ENCODE measurements at regions not wholly inside any gene's neighbourhood (a gene's known extent, or its start where the extent isn't known, plus 50 kb on each side); places are given as distances from the start of the nearest gene placed in this dataset.

DNA sequence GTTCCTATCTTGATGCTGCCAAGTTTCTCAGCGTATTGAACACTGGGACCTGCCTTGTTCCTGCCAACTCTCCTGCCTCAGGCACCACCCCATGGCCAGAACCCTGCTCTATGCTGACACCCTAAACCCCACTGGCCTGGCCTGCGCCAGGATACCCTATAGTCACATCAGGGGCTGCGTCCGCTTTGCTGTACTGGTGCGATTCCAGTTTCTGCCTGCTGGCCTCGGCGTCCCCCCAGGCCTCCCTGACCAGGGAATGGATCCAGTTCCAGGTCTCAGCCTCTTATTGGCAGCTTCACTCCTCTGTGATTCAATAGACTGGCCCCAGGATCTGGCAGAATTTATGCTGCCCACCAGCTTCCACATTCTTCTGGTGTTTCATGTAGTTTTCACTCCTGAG is 55.0 kb downstream of the GPR6 start:
- DNase-seq (ENCODE audit: low read depth), result no peak

DNA sequence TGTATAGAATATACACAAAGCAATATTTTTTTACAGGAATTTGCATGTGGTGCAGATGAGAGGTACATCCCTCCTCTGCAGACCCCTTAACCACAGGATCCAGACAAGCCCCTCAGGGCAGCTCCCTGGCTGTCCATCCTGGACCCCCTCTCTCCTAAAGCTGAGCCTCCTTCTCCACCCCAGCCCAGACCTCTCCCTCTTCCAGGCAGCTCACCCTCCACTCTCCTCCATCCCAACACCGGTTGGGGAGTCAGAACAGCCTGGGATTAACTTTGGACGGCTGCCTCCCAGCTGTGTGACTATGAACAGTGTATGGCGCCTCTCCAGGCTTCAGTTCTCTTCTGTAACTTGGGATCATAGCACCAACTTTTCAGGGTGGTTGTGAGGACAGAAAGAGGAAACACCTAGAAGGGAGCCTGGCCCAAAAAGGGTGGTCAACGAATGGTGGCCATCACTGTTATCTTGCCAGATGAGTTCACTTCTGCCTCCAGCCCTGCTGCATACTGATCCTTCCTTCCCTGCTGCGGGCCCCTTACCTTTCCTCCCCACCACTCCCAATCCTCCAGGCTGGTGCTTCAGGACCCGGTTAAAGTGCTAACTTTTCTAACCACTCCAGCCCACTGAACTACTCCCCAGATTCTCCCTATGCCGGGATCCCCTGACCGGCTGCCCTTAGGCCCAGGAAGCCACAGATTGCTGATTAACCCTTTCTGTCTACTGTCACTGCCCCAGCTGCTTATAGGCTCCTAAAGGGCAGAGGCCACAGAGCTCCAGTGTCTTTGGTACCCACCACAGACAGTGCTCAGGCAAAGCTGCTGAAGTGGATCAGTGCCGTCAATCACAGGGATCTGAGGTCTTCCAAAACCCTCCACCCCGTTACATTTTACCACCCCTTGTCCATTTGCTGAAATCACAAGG is 55.9 kb downstream of the GPR6 start:
- no peak for DNase-seq (ENCODE audit: low read depth)

DNA sequence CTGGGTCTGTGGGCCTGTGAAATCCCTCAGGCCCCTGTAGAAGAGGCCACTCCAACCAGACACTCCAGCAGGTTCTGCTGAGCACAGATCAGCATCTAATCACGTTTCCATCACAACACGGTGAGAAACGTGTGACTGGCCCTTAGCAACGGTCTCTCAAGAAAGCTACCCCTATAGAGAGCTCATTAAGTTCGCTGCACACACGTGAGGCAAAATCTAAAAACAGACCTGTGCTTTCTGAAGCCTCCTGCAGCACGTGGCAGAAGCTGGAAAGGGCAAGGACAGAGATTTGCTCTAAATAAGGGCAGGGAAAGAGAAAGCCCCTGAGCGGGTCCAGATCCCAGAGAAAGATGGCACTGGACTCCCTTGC is 56.5 kb downstream of the GPR6 start:
- DNase-seq (ENCODE audit: low read depth), result no peak

DNA sequence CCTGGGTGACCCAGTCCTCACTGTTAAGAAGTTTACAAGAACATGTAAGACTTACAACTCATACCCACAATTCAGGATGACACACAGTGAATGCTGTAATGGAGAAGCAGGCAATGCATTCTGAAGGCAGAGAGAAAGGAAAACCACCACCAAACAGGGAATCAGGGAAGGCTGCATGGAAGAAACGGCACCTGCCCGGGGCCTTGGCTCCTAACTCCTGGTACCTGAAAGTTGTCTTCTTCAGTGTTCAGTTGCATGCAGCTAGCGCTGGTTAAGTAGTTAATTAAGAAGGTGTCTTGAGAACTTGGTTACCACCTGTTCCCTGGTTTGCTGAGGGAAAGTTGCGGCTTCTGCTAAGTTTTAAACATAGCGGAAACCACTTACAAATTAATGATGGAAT is 57.2 kb downstream of the GPR6 start:
- no peak for DNase-seq (ENCODE audit: low read depth)

DNA sequence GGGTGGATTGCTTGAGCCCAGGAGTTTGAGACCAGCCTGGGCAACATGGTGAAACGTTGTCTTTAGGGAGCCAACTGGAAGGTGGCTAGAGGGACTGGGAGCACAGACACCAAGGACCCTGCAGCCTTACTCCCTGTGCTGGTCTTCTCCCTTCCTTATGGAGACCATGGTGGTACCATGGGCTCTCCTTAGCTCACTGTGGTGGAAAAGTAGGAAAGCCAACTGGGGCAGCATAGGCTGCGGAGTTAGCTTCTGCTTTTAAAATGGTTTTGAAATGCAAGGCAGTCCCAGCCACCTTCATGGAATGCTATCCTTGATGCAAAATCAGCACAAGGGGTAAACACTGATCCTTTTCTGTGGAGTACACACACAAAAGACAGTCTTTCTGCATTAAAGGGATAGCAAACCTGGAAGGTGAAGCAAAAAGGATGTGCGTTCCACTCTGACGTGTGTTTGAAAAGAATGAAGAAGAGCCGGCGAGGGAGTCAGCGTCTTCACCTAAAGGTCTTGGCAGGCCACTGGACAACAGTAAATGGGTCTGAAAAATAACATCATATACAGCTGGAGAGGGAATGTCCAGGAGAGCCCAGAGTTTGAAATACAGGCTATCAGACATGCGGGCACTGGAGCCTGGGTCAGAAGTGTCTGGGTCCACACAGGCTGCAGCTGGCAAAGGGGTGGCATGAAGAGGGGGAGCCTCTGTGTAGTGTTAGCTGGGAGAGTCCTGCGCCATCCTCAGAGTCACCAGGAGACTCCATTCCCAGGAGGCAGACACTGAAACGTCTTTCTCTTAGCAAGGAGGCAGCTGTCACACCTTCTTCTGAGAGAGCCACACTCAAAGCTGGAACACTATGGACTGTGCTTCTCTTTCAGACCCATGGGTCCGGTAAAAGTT is 58.5 kb downstream of the GPR6 start:
- no peak for DNase-seq (ENCODE audit: low read depth)

DNA sequence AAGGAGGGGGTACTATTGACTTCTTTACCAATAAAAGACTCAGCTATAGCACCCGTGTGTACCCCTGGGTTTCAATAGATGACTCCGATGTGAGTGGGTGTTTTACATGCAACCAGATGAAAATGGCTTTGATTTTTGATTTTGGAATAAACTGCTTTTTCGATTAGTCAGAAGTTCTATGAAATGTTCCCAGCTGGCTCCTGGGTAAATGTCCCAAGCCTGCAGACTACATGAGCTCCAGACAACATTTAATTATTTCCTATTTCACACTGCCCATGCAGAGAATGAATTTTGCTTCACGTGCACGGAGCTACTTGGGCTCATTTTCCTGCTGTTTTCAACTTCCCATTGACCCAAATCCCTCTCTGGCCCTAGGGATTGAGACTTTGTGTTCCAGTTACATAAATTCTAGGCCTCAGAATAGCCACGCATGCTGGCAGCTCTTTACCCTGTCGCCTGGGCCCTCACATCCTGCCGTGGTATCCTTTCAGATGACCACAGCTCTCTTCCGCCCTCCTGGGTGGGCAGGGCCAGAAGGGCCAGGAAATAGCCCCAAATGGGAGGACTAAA is 59.7 kb downstream of the GPR6 start:
- no peak for DNase-seq (ENCODE audit: low read depth)

DNA sequence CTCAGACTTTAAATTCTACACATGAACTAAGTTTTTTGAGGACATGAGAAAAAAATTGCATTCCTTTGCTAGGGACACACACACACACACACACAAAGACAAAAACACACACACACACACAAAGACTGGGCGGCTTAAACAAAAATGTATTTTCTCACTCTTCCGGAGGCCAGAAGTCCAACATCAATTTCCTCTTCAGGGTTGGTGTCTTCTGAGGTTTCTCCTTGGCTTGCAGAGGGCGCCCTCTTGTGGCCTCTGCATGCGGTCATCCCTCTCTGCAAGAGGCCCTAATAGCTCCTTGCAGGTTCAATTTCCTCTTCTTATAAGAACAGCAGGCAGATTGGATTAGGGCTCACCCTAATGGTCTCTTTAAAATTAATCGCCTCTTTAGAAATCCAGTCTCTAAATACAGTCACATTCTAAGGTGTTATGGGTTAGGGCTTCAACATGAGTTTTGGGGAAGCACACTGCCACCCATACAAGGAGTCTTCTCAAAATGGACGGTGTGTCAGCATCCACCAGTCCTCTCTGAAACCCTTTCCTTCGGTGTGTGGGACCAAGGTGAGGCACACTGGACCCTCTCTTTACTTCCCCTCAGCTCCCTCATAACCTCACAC is 61.4 kb downstream of the GPR6 start:
- peak; percentile 67 for DNase-seq (ENCODE audit: low read depth)

DNA sequence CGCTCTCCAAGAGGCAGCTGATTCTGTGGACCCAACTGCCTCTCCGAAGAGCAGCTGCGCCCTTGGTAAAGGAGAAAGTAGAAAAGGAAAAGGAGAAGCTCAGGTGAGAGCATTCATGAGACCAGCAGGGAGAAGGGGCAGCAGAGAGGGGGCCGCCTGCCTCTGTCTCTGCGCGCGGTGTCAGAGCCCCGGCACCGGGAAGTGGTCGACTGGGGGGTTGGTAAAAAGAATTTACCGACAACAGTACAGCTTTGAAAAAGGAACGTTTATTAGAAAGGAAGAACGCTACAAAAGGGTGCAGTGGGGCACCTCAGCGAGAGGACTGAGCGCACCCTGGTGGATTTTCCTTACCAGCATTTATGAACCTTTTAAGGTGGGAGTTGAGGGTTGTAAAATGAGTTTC is 61.9 kb downstream of the GPR6 start:
- DNase-seq (ENCODE audit: low read depth), result peak; percentile 20

DNA sequence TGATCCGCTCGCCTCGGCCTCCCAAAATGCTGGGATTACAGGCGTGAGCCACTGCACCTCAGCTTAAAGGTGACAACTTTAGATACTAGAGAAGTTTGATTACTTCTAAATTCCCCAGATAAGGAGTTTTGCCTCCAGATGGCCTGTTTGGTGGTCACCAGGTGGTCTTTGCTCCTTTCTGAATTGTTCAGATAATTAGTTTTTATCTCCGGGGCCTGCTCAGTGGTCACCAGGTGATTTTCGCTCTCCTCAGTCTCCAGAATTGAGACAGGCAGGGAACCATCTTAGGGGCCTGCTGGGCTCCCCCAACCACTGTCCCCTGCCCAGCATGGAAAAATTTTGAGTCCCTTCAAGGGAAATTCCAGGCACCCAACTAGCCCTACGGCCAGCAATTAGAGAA is 62.6 kb downstream of the GPR6 start:
- DNase-seq (ENCODE audit: low read depth), result no peak

DNA sequence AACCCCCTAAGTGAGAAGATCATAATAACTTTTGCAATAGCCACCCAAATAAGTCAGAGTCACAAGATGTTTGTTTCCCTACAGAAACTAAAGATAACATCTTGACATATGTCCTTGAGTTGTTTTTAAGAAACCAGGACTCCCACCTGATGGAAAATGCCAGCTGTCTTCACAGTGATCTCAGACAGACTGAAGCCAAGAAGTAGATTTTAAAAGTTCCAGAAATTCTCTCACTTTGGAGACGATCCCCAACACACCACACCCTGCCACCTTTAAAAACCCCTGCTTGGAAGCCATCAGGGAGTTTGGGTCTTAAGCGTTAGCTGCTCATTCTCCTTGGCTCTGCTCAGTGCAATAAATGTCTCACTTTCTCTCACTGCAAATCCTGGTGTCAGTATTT is 63.0 kb downstream of the GPR6 start:
- no peak for DNase-seq (ENCODE audit: low read depth)

DNA sequence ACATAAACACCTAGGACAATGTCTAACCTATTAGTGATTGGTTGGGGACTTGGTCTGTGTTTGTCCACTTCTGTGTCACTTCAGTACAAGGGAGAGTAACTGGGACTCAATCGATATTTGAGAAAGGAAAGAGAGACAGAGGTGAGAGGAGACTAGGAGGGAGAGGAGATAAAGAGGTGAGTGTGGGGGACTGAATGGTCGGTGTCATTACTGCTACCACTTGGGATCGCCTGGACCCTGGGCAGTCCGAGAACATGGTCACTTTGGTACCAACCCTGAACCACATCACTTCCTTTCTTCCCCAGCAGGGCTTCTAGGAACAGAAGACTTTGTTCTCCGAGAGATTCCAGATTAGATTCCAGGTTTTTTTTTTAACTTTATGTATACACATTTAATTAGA is 63.7 kb downstream of the GPR6 start:
- DNase-seq (ENCODE audit: low read depth), result no peak

DNA sequence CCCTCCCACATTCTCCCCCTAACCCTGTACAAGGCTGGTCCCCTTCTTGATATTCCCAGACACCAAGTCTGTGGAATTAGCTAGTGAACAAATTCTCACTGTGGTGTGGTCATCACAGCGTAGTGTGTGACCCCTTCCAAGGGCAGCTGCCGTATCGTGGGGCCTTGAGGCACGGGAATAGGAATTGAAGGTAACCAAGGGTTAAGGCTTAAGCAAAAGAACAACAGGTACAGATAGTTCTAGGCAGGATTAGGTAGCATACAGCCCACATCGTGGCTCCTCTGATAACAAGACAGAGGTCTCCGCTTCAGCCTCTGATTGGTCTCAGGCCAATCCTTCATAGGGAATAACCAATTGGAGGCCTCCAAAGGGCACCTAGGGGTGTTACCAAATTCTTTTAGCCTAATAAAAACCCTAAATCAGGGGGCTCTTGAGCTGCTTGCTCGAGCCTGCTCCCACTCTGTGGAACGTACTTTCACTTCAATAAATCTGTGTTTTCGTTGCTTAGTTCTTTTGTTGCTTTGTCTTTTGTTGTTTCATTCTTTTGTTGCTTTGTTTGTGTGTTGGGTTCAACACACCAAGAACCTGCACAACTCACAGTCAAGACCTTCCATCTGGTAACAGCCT is 64.7 kb downstream of the GPR6 start:
- no peak for DNase-seq (ENCODE audit: low read depth)

DNA sequence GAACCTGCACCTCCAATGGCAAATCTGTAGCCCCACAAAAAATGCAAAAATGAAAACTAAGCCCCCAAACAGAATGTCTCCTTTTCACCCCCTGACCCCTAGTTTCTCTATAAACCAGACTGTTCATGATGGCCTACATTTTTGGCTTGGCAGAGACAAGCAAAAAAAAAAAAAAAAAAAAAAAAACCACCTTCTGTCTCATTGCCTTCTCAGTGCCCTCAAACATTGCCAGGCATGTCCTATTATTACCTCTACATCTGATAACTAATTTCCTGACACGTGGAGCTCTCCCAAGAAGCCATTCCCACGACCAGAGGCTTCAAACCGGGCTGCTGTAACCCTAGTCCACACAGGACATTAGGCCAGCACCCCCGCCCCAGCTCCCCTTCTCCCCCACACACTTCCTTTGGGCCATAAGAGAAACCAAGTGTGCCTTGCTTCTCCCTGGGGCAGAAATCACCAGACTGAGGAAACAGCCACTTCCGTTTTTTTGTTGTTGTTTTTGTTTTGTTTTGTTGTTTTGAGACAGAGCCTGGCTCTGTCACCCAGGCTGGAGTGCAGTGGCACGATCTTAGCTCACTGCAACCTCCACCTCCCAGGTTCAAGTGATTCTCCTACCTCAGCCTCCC is 65.4 kb downstream of the GPR6 start:
- DNase-seq (ENCODE audit: low read depth), result no peak

DNA sequence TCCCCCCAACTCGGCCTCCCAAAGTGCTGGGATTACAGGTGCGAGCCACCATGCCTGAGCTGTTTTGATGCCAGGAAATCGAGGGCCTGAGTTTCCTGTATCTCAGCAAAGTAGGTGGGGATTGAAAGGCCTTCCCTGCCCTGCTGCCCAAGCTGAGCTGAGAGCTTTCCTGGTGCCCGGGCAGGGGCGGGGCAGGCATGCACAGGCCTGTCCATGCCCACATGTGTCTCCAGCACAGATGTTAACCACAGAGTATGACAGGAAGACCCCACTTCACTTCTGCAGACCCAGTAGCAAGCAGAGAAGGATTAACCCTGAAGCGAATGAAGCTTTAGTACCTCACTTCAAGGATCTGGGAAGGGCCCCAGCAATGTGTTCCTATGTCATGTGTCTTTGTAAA is 66.0 kb downstream of the GPR6 start:
- DNase-seq (ENCODE audit: low read depth), result no peak

DNA sequence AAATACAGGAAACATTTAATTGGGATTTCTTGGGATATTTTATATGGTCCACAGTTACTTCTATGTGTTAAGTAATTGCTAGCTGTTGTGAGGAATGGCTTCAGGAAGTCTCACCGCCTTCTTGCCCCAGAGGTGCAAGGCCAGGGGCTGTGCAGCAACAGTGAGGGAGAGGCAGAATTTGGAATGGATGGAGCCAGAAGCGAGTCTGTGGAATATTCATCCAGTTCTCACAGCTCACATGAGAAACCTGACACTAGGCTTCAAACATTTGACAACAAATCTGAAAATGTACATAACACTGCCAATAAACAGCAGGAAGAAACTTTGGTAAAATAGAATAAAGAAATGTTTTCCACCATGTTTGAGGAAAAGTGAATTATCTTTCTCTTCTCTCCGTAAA is 66.5 kb downstream of the GPR6 start:
- DNase-seq (ENCODE audit: low read depth), result no peak

DNA sequence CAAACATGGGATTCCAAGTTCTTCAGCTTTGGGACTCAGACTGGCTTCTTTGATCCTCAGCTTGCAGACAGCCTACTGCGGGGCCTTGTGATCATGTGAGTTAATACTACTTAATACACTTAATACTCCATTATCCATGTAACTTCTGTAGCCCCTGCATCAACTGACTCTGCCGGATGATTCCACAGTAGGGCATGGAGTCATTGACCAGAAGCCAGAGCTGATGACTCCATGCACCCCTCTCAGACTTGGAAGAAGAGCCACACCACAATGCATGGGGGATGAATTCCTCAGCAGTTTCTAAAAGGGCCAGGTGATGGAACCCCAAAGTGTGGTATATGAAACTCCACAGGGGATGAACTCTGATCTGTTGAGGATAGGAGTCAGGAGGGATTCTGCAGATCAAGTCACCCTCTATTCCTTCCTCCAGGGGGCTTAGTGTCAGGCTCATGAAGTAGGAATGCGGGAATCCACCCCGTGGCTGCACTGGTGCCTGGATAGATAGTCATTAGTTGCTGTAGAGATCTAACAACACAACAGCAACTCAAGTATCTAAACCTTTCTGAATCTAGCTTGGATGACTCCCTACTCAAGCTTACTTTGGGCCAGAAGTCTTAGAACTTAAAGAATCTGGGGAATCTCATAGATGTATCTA is 70.2 kb downstream of the GPR6 start:
- no peak for DNase-seq (ENCODE audit: low read depth)

DNA sequence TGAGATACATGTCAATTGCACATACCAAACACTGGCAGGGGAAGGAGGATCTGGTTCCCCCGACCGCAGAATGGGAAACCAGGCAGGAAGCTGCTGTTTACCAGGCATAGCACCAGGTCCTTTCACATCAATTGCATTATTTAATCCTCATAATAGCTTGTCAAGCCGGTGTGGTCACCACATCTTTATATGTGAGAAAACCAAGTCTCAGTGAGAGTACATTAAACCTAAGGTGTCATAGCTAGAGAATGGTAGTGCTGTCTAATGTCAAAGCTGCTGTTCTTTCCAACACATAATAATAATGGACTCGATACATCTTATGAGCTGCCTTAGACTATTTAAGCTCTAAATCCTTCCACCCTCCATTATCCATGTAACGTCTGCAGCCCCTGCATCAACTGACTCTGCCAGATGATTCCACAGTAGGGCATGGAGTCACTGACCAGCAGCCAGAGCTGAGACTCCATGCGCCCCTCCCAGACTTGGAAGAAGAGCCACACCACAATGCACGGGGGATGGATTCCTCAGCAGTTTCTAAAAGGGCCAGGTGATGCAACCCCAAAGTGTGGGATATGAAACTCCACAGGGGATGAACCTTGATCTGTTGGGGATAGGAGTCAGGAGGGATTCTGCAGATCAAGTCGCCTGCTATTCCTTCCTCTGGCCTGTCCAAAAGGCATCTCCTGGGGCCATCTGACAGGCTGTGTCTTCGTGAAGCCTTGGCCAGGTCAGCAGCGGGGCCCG is 71.8 kb downstream of the GPR6 start:
- no peak for DNase-seq (ENCODE audit: low read depth)

Data from stimulated activated CD8-positive, alpha-beta memory T cell treated with anti-CD3 and anti-CD28 coated beads, Interleukin-12 subunit alpha, Interleukin-12 subunit beta, amount 100 ng/mL, for 1 hour (primary cell).